Activated CD8-positive, alpha-beta memory T cell treated with anti-CD3 and anti-CD28 coated beads, Interleukin-2, amount 10 ng/mL, durations not matched to agents 7 days and 5 days (primary cell): ENCODE measurements at regions not wholly inside any gene's neighbourhood (a gene's known extent, or its start where the extent isn't known, plus 50 kb on each side); places are given as distances from the start of the nearest gene placed in this dataset.

Experiments used
- ATAC-seq: fragments of 150-1000 bp; cut with Tn5 transposase; one replicate; pipeline ENCODE4 v1.10.0; 2021; ENCODE audit warnings: moderate library complexity
- CTCF ChIA-PET: fragments of 350-600 bp; sonication (Branson Sonifier 250); formaldehyde crosslinking; loops from one replicate; lab custom pipeline; 2021; ENCODE audit warnings: antibody characterized with exemption; lab: Charles Lee
- DNase-seq: peaks from one replicate; pipeline ENCODE4 v3.0.0-alpha.2; 2020
- H3K27ac Mint-ChIP-seq: one replicate; pipeline ENCODE4 v1.8.0; 2021; ENCODE audit warnings: mild to moderate bottlenecking, mixed read lengths
- H3K27me3 Mint-ChIP-seq: one replicate; pipeline ENCODE4 v1.8.0; 2021; ENCODE audit warnings: mixed read lengths
- H3K36me3 Mint-ChIP-seq: one replicate; pipeline ENCODE4 v1.8.0; 2021; ENCODE audit warnings: mild to moderate bottlenecking, mixed read lengths
- H3K4me1 Mint-ChIP-seq: one replicate; pipeline ENCODE4 v1.8.0; 2021; ENCODE audit warnings: mixed read lengths
- H3K4me3 Mint-ChIP-seq: one replicate; pipeline ENCODE4 v1.8.0; 2021; ENCODE audit warnings: mild to moderate bottlenecking, moderate library complexity, mixed read lengths
- H3K9me3 Mint-ChIP-seq: one replicate; pipeline ENCODE4 v1.8.0; 2022; ENCODE audit warnings: low read depth, mixed read lengths

DNA sequence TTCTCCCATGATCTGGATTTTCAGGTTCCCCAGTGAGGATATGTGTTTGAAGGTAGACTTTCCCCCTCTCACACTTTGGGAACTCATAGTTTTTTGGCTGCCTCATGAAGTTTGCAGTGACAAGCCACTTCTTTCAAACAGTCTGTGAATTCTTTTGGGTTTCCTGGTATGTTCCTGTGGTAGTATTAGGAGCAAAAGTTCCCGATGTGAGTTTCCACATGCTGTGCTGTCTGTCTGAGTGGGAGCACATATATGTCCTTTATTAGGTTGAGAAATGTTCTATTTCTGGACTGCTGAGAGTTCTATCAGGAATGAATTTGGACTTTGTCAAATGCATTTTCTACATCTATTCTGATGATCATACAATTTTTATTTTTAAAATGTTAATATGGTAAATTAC lies 273.2 kb upstream of the TARS1 start:
- Mint-ChIP-seq H3K4me3 (no peak overlapping the region), H3K27me3 (no peaks in the 10 kb centered on the region), H3K4me1 (no peaks in the 10 kb centered on the region), H3K36me3 (no peaks in the 10 kb centered on the region), H3K27ac (no peak overlapping the region), H3K9me3 (peaks cover 11% of the 10 kb centered on the region)
- CTCF ChIA-PET = no interaction called here
- no peak for ATAC-seq
- DNase-seq = no peak

DNA sequence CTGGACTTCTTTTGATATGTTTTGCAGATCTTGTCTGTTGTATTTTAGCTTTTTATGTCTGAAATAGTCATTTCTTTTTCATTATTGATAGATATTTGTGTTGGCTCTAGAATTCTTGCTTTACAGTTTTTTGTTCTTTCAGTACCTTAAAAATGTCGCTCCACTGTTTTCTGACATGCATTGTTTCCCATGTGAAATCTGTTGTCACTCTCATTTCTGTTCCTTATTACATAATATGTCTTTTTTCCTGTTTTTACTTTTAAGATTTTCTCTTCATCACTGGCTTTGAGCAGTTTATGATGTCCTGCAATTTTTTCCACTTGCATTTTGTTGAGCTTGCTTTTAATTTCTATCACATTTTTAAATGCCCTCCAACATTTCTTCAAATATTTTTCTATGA lies 270.4 kb upstream of the TARS1 start:
- Mint-ChIP-seq H3K36me3 (no peaks in the 10 kb centered on the region), H3K4me1 (no peaks in the 10 kb centered on the region)
- DNase-seq = no peak

DNA sequence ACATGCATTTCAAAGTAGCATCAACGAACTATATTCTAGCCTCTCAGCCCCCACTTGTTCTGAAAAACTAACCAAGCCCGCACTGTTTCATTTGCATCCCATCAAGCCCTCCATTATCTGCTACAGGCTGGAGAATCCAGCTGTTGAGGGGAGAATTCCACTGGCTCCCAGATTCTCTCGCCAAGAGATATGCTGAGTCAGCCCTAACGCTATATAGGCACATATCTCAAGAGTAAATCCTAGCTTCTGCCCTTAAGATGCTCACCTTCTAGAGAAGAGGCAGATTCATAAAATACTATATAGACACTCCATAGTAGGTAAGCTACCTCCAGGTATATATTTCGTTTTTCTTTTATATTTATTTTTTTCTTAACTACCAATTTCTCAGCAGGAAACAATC lies 266.4 kb upstream of the TARS1 start:
- H3K27me3 Mint-ChIP-seq = no peaks in the 10 kb centered on the region
- no peaks in the 10 kb centered on the region for H3K36me3 Mint-ChIP-seq
- H3K27ac Mint-ChIP-seq = no peak overlapping the region
- DNase-seq (no peak), ATAC-seq (no peak)
- no peak overlapping the region for H3K4me3 Mint-ChIP-seq
- H3K4me1 Mint-ChIP-seq = no peaks in the 10 kb centered on the region
- CTCF ChIA-PET = no interaction called here
- H3K9me3 Mint-ChIP-seq = peaks cover 11% of the 10 kb centered on the region

More for the DNA sequence above, 270.4 kb upstream of the TARS1 start:
- H3K27me3 Mint-ChIP-seq = no peaks in the 10 kb centered on the region
- H3K9me3 Mint-ChIP-seq = peaks cover 11% of the 10 kb centered on the region
- no peak overlapping the region for H3K27ac Mint-ChIP-seq
- ATAC-seq = no peak
- H3K4me3 Mint-ChIP-seq = no peak overlapping the region
- CTCF ChIA-PET = no interaction called here

DNA sequence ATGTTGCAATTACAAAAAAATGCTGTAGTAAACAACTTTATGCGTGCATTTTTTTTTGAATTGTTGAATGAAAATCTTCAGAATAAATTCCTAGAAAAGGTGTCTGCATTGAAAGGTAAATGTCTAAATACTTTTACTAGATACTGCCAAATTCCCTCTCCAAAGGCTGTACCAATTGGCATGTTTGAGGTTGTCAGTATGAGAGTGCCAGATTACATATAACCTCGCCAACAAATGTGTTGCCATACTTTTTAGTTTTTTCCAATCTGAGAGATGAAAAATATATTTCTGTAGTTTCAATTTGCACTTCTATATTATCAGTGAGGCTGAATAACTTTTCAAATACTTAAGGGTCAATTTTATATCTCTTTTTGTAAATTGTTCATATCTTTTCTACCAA lies 261.5 kb upstream of the TARS1 start:
- Mint-ChIP-seq H3K4me1 (no peaks in the 10 kb centered on the region), H3K4me3 (no peak overlapping the region), H3K9me3 (peaks cover 2% of the 10 kb centered on the region), H3K27me3 (no peaks in the 10 kb centered on the region), H3K36me3 (no peaks in the 10 kb centered on the region), H3K27ac (no peak overlapping the region)
- ATAC-seq = no peak
- CTCF ChIA-PET = no interaction called here
- no peak for DNase-seq

DNA sequence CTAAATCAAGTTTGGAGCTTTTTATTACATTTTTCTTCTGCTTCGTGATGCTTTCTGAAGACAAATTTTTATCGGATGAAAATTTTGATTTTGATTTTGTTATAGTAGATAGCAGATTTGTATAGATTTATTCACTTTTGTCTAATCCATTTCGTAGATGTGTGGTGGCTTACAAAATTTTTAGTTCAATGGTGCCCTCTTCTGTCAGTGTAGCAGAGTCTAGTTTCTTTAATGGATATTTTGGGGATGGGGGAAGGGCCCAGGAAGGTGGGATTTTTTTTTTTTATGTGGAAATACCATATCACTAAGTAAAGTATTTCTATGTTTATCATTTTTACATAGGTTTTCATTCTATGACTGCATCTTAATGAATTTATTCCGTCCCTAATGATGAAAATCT lies 259.9 kb upstream of the TARS1 start:
- no peaks in the 10 kb centered on the region for H3K36me3 Mint-ChIP-seq
- no peaks in the 10 kb centered on the region for H3K4me1 Mint-ChIP-seq
- H3K27ac Mint-ChIP-seq = no peak overlapping the region
- no peaks in the 10 kb centered on the region for H3K27me3 Mint-ChIP-seq
- CTCF ChIA-PET = no interaction called here
- H3K9me3 Mint-ChIP-seq = peaks cover 2% of the 10 kb centered on the region
- ATAC-seq = no peak
- no peak for DNase-seq
- no peak overlapping the region for H3K4me3 Mint-ChIP-seq

DNA sequence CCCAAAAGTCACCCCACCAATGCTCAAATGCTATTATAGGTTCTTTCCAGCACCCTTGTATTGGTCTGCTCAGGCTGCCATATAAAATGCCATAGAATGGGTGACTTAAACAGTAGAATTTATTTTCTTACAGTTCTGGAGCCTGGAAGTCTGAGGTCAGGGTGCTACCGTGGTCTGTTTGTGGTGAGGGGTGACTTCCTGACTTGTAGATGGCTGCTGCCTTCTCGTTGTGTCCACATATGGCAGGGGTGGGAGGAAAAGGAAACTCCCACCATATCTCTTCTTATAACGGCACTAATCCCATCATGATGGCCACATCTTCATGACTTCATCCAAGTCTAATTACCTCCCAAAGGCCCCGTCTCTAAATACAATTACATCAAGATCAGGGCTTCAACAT lies 257.8 kb upstream of the TARS1 start:
- H3K4me3 Mint-ChIP-seq = no peak overlapping the region
- H3K27me3 Mint-ChIP-seq = no peaks in the 10 kb centered on the region
- peaks cover 2% of the 10 kb centered on the region for H3K9me3 Mint-ChIP-seq
- no peaks in the 10 kb centered on the region for H3K4me1 Mint-ChIP-seq
- ATAC-seq (no peak), DNase-seq (no peak)
- no peak overlapping the region for H3K27ac Mint-ChIP-seq
- CTCF ChIA-PET = no interaction called here
- H3K36me3 Mint-ChIP-seq = no peaks in the 10 kb centered on the region

DNA sequence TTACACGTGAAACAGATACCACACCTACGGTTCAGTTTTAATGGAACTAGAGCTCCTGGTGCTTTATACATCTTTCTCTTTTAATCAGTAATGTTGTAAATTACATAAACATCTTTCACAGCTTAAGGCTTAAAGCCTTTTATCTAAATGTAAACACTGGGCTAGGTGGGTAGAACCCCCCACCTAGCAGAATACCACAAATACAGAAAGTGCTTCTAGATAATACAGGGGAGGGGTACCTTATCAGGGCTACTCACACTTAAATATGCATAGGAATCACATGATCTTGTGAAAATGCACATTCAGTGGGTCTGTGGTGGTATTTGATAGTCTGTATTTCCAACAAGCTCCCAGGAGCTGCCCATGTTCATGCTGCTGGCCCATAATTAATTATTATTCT lies 256.4 kb upstream of the TARS1 start:
- no peaks in the 10 kb centered on the region for H3K4me1 Mint-ChIP-seq
- DNase-seq (no peak), ATAC-seq (no peak)
- H3K36me3 Mint-ChIP-seq = no peaks in the 10 kb centered on the region
- H3K4me3 Mint-ChIP-seq = no peak overlapping the region
- H3K27me3 Mint-ChIP-seq = no peaks in the 10 kb centered on the region
- CTCF ChIA-PET = no interaction called here
- H3K27ac Mint-ChIP-seq = no peak overlapping the region
- peaks cover 4% of the 10 kb centered on the region for H3K9me3 Mint-ChIP-seq

DNA sequence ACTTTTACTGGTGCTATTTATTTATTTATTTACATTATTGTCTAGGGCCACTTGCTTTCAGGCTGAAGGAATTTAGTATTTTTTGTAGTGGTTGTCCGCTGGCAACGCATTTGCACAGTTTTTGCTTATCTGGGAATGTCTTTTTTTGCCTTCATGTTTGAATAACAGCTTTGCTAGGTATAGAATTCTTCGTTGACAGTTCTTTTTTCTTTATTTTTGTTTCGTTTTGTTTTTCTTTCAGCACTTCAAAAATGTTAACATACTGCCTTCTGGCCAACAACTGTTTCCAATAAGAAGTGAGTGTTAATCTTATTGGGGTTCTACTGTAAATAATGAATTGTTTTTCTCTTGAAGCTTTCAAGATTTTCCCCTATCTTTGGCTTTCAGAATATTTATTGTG lies 252.7 kb upstream of the TARS1 start:
- Mint-ChIP-seq H3K27me3 (no peaks in the 10 kb centered on the region), H3K27ac (no peak overlapping the region), H3K4me3 (no peak overlapping the region), H3K36me3 (no peaks in the 10 kb centered on the region), H3K4me1 (no peaks in the 10 kb centered on the region), H3K9me3 (peaks cover 3% of the 10 kb centered on the region)
- CTCF ChIA-PET = no interaction called here
- no peak for DNase-seq
- ATAC-seq = no peak

DNA sequence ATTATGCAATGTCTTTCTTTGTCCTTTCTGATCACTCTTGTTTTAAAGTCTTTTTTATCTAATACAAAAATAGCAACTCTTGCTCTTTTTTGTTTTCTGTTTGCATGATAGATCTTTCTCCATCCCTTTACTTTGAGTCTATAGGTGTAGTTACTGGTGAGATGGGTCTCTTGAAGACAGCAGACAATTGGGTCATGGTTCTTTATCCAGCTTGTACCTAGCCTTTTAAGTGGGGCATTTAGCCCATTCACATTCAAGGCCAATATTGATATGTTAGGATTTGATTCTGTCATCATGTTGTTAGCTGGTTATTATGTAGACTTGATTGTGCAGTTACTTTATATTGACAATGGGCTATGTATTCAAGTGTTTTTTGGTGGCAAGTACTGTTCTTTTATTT lies 245.9 kb upstream of the TARS1 start:
- DNase-seq (no peak), ATAC-seq (no peak)
- no peaks in the 10 kb centered on the region for H3K4me1 Mint-ChIP-seq
- H3K27ac Mint-ChIP-seq = no peak overlapping the region
- H3K36me3 Mint-ChIP-seq = no peaks in the 10 kb centered on the region
- CTCF ChIA-PET = no interaction called here
- H3K27me3 Mint-ChIP-seq = no peaks in the 10 kb centered on the region
- peaks cover 10% of the 10 kb centered on the region for H3K9me3 Mint-ChIP-seq
- H3K4me3 Mint-ChIP-seq = no peak overlapping the region

DNA sequence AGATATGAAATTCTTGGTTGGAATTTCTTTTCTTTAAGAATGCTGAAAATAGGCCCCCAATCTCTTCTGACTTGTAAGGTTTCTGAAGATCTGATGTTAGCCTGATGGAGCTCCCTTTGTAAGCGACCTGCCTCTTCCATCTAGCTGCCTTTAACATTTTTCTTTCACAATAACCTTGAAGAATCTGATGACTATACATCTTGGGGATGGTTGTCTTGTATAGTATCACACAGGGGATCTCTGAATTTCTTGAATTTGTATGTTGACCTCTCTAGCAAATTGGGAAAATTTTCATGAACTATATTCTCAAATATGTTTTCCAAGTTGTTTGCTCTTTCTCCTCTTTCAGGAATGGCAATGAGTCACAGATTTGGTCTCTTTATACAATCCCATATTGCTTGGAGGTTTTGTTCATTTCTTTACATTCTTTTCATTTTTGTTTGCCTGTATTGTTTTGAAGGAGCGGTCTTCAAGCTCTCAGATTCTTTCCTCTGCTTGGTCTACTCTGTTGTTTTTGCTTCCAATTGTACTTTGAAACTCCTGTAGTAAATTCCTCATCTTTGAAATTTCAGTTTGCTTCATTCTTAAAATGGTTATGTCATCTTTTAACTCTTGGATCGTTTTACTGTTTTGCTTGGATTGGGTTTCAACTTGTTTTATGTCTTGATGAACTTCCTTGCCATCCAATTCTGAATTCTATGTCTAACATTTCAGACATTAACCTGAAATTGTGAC lies 245.2 kb upstream of the TARS1 start:
- Mint-ChIP-seq H3K27me3 (no peaks in the 10 kb centered on the region), H3K36me3 (no peaks in the 10 kb centered on the region), H3K4me1 (no peaks in the 10 kb centered on the region), H3K4me3 (no peak overlapping the region), H3K27ac (no peak overlapping the region), H3K9me3 (peaks cover 10% of the 10 kb centered on the region)
- CTCF ChIA-PET = no interaction called here
- DNase-seq = no peak
- no peak for ATAC-seq

DNA sequence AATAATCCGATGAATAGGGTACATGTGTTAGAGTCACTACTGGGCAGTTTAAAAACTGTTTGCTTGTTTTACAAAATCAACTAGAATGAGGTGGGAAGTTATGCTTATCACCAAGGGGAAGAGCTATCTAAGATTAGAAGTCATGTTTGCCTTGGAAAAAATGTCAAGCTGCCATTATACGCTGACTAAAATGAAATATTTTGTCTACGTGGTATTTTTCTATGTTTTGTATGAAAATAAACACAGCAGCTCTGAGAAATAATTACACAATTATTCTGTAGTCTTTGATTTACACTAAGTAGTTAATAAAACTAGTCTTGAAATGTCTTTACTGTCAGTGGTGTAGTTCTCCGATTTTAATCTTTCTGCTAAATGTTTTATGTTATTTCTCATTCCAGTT lies 241.9 kb upstream of the TARS1 start:
- no peak overlapping the region for H3K4me3 Mint-ChIP-seq
- no peaks in the 10 kb centered on the region for H3K4me1 Mint-ChIP-seq
- no peaks in the 10 kb centered on the region for H3K36me3 Mint-ChIP-seq
- H3K27me3 Mint-ChIP-seq = no peaks in the 10 kb centered on the region
- peaks cover 8% of the 10 kb centered on the region for H3K9me3 Mint-ChIP-seq
- DNase-seq (no peak), ATAC-seq (no peak)
- CTCF ChIA-PET = no interaction called here
- H3K27ac Mint-ChIP-seq = no peak overlapping the region

DNA sequence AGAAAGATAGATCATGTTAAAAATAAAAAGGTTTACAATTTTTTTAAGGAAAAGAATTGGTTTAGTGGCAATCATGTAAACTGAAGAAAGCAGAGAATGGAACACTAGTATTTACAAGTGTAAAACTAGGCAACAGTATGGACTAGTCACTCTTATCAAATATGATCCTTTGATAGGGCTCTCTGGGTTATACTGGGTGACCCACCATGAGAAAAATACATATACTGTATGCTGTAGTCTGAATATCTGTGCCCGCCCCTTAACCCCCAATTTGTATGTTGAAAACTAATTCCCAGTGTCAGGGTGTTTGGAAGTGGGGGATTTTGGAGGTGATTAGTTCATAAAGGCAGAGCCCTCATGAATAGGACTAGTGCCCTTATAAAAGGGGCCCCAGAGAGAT lies 236.8 kb upstream of the TARS1 start:
- H3K4me3 Mint-ChIP-seq = no peak overlapping the region
- no peaks in the 10 kb centered on the region for H3K27me3 Mint-ChIP-seq
- DNase-seq (no peak), ATAC-seq (no peak)
- no peaks in the 10 kb centered on the region for H3K9me3 Mint-ChIP-seq
- H3K4me1 Mint-ChIP-seq = no peaks in the 10 kb centered on the region
- no peak overlapping the region for H3K27ac Mint-ChIP-seq
- CTCF ChIA-PET = no interaction called here
- H3K36me3 Mint-ChIP-seq = no peaks in the 10 kb centered on the region

DNA sequence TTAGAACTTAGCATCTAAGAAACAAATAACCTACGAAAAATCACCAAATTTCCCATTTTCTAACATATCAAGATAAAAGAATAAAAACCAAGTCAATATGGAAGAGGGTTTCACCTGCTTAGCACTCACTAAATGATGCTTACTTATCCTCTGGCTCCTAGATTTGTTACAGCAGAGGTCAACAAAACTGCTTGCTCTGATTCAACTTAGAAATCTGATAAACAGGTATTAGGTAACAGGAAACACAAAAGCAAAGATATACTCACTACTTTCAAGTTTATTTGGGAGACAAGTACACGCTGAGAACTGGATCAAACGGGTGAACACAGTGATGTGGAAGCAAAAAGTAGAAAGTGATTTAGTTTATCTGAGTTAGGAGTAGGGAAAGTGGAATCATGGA lies 235.7 kb upstream of the TARS1 start:
- no peaks in the 10 kb centered on the region for H3K27me3 Mint-ChIP-seq
- H3K27ac Mint-ChIP-seq = no peak overlapping the region
- no peaks in the 10 kb centered on the region for H3K9me3 Mint-ChIP-seq
- H3K4me1 Mint-ChIP-seq = no peaks in the 10 kb centered on the region
- H3K4me3 Mint-ChIP-seq = no peak overlapping the region
- no peaks in the 10 kb centered on the region for H3K36me3 Mint-ChIP-seq
- ATAC-seq = no peak
- DNase-seq = no peak
- CTCF ChIA-PET = no interaction called here

DNA sequence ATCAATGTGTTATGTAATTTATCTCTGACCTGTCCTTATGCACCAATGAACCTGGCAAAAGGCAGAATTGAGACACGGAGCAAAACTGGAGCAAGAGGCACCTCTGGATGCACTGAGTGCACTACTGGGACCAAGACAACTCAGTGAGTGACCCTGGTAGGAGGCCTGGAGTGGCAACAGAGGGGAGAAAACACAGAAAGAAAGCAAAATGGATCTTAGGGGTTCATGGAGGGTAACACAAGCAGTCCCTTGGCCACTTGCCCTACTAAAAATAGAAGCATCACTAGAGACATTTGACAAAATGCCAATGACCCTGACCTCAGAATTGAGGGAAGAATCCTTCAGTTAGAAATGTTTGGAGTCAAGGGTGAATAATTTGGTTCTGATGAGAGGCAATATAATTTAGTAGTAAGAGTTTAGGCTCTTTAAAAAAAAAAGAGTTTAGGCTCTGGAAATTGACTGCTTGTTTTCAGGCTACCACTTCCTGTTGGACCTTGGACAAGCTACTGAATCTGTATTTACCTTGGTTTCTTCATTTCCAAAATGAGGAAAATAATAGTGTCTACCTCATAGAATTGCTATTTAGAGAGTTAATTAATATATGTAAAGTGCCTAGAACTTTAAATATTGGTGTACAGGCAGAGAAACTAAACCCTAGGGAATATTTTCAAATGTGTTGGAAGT lies 234.9 kb upstream of the TARS1 start:
- no peak for DNase-seq
- Mint-ChIP-seq H3K36me3 (no peaks in the 10 kb centered on the region), H3K9me3 (peaks cover 2% of the 10 kb centered on the region), H3K4me1 (no peaks in the 10 kb centered on the region), H3K27me3 (no peaks in the 10 kb centered on the region), H3K4me3 (no peak overlapping the region), H3K27ac (no peak overlapping the region)
- ATAC-seq = no peak
- CTCF ChIA-PET = no interaction called here
